Inflammatory macrophage (primary cell): ENCODE measurements at regions not wholly inside any gene's neighbourhood (a gene's known extent, or its start where the extent isn't known, plus 50 kb on each side); places are given as distances from the start of the nearest gene placed in this dataset.

ENCODE experiments used
- DNase-seq, 2 donors: peaks; one replicate each; pipeline ENCODE4 v3.0.0-alpha.2; 2020 to 2022

- no peak for DNase-seq
These were observed 87.6 kb upstream of the E2F3 start for GRCh38 chr6:20313960-20314530.

DNA sequence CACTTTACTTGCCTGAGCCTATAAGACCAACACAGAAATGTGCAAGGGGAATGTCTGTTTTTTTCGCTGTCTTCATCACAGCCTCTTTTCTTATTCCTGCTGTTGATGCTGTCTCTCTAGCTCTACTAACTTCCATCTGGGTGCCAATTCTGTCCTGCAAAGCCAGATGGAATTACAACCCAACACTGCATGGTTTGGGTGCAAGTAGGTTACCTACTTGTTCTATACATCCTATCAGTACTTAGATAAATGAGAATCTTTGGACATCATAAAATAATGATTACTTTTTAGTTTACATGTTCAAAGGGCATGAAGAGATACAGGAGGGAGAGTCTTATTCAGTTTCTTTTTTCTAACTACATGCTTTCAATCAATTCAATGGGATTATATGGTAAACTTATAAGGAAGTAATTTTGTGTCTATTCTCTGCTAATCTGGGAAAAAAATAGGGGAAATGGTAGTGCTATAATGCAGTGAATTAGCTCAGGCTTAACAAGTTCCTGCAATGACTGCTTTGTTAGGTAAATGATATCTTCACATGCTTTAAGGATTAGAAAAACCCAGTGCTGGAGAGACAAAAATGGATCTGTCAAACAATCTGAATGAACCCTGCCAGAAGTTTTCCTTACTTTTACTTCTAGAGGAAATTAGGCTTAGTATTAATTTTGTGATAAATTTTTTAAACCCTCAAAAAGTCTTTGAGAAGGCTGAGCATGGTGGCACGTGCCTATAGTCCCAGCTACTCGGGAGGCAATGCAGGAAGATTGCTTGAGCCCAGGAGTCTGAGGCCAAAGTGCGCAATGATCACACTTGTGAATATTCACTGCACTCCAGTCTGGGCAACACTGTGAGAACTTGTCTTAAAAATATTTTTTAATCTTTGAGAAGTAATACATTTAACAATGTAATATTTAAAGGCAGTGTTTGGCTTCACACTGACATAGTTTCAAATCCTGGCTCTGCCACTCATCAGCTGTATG is 86.5 kb upstream of the E2F3 start:
- DNase-seq = peak in 1 of 2 donors; percentile 13

DNA sequence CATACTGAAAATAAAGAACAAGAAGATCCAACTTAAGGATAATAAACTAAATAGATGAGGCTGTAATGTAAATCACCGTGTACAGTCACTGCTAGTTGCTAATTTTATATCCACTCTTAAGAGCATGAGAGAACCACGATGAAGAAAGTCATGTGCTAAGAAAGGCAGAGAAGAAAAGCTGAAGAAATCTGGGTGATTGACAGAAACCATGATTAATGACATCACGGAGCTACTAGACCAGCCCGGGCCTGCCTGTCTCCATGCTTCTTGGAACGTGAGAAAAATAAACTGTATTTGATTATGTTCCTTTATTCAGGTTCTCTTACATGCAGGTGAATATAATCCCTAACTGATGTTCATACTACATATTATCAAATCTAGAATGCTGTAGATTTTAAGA is 84.2 kb upstream of the E2F3 start:
- DNase-seq = no peak

GRCh38 chr6:20318851-20319387 is 82.8 kb upstream of the E2F3 start:
- DNase-seq = no peak

- peak; percentile 86 to 87 for DNase-seq
These were observed 81.9 kb upstream of the E2F3 start for GRCh38 chr6:20319520-20320357.

DNA sequence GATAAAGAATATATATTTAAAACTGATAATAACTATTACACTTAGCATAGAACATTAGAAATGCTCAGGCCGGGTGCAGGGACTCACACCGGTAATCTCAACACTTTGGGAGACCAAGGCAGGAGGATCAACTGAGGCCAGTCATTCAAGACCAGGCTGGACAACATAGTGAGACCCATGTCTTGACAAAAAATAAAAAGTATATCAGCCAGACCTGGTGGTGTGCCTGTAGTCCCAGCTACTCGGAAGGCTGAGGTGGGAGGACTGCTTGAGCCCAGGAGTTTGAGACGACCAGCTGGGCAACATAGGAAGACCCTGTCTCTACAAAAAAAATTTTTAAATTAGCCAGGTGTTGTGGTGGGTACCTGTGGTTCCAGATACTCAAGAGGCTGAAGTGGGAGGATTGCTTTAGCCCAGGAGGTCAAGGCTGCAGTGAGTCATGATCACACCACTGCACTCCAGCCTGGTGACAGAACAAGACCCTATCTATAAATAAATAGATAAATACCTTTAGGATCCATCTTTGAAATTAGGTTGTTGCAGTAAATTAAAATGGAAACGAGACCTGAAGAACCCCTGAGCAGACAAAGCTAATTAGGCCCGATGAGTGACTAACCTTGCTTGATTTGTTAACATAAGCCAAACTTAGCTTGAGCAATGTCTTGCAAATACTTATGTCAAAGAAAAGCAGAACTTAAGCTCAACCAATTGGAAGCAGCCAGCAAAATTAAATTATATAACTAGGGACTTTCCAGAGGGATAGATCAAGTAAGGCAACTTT is 75.8 kb upstream of the E2F3 start:
- DNase-seq = peak; percentile 73 to 87

DNA sequence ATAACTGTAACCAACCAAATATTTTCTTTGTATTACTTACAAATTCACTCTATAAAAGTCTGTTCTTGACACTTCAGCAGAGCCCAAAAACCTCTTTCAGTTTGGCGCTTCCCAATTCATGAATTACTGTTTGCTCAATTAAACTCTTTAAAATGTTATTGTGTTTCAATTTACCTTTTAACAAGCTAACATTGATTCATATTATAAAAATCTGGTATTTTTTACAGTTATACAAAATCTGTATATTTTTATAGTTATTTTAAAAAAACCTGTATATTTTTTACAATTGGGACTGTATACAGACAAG is 75.3 kb upstream of the E2F3 start:
- no peak for DNase-seq

DNA sequence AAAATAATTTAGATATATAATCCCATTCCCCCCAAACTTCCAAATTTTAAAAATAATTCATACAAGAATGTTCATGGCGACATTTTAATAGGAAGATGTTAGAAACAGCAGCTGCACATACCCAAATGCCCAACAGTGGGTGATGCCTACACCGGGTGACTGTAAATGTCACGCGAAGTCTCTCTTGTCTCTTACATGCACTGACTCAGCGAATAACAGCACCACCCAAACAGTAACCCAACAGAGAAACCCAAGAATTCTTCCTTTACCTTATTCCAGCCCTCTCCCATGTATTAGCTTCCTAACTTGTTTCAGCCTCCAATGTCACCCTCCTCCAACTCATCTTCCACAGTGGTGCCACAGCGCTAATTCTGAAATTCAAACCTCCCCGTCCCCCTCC is 74.5 kb upstream of the E2F3 start:
- no peak for DNase-seq

GRCh38 chr6:20328266-20328923 is 73.3 kb upstream of the E2F3 start:
- DNase-seq = no peak

GRCh38 chr6:20328924-20329300 is 72.8 kb upstream of the E2F3 start:
- no peak for DNase-seq

- DNase-seq = no peak
These were observed 70.6 kb upstream of the E2F3 start for GRCh38 chr6:20331042-20331441.

GRCh38 chr6:20331625-20332024 is 70.1 kb upstream of the E2F3 start:
- no peak for DNase-seq

DNA sequence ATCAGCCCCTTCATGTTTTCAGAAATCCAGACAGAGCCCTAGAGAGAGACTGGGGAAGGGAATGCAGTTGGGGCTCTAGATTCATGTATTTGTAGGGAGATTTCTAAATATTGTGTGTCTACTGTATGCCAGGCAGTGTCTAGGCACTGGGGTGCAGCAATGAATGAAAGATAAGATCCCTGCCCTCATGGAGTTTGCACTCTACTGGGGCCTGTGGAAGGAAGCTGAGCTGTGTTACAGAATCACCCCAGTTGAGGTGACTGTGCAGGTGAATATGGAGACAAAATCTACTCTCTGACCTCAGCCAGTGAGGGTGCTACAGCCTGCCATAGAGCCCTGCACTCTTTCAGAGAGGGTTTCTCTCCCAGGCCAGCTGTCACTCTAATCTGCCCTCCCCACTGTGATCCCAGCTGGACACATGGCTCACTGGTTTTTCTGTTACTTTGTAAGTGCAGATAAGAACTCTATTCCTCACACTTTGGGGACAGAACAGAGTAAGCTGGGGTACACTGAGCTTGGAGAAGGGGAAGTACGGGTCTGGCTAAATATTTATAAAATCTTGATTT is 69.2 kb upstream of the E2F3 start:
- no peak for DNase-seq

GRCh38 chr6:20333721-20334269 is 67.9 kb upstream of the E2F3 start:
- DNase-seq = no peak

GRCh38 chr6:20334334-20334733 is 67.3 kb upstream of the E2F3 start:
- no peak for DNase-seq

- no peak for DNase-seq
These were observed 66.7 kb upstream of the E2F3 start for GRCh38 chr6:20334962-20335361.

DNA sequence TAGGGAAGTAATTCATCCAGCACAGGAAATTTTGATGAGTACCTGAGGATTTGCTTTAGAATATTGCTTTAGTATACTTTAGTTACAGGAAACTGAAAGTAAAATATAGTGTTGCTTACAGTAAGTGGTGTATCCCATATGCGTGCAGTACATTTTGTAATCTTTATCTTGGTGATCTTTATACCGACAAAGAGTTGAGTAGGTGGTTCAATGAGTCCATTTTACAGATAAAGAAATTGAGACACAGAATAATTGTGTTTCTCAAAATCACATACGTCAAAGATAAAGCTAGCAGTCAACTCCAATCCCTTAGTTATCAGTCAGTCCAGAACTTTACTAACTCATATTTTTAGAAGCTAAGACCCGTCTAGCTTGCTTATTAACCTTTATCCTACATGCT is 65.8 kb upstream of the E2F3 start:
- no peak for DNase-seq

GRCh38 chr6:20338156-20338555 is 63.5 kb upstream of the E2F3 start:
- no peak for DNase-seq

DNA sequence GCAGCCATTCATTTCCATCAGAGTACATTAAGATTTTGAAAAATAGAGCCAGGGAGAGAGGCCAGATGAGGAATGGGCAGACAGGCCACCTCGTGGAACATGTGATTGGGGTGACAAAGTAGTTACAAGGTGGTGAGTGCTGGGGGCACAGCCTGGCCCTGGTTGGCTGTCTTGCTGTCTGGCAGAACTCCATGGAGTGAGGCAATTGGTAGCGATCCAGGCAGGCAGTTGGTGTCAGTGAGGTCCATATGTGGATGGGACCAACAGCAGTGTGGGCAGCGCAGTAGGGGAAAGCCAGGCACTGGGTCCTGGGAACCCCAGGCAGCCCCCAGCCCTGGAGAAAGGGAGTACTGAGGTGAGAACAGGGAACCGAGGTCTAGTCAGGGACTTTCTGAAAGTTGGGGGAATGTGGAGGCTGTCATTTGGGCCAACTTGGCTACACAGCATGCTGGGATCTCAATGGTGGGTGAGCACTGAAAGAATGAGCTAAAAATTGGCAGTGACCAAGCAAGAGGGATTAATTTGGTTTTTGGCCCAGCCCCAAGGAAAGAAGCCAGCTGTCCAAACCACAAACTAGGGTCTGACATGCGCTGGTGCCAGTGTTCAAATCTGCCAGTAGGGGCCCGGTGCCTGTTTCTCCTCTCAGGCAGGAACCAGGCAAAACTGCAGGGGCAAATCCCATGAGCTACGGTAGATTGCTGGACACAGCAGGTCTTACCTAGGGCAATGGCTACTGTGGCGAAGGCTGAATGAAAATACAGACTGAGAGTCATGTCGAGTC is 61.4 kb upstream of the E2F3 start:
- no peak for DNase-seq

DNA sequence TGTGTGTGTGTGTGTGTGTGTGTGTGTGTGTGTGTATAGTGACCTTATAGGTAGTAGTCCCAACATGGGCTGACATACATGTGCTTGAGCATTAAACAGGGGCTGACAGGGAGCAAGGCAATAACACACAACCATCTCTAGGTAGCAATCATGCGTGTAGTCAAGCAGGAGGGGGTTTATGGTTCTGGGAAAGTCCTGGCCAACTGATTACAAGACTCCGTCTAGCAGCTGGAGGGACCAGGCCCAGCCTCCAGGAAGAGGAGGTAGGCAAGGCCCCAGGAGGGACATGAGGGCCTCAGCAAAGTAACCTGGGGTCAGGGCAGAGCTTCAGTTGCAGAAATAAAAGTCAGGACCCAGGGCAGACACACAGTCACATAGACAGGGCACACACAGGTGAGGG is 60.6 kb upstream of the E2F3 start:
- DNase-seq = no peak
